ENCODE measurements at regions not wholly inside any gene's neighbourhood (a gene's known extent, or its start where the extent isn't known, plus 50 kb on each side); places are given as distances from the start of the nearest gene placed in this dataset.
A peak's percentile ranks its signal among the peaks of the same experiment; 100 is the strongest.

DNA sequence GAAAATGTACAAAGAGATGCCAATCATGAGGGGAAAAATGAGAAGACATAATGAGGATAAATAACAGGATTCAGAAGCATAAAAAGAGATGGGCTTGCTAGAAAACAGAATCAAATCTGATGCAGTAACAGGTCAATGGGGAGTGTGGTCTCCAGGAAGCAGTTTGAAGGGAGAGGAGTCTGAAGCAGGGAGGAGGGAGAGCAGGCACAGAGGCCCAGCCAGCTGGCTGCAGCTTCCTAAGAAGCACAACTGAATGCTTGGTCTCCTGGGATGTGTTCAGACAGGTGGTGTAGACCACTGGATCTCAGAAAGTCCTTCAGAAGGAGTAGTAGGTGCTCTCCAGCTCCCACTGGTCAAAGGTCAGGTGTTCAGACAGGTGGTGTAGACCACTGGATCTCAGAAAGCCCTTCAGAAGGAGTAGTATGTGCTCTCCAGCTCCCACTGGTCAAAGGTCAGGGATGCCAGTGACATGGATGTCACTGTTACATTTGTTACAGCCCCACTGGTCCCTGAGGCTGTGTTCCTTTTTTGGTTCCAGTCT, 68.3 kb upstream of the UBAC2 start:
- no peaks in the 10 kb centered on the region for H3K36me3 ChIP-seq
- H3K27me3 ChIP-seq (ENCODE audit: low read depth), result peaks cover 19% of the 10 kb centered on the region
- intact Hi-C loops (cut with DNase I), result no loop called here
- no peak overlapping the region for H3K4me3 ChIP-seq
- no peaks in the 10 kb centered on the region for H3K4me1 ChIP-seq
- TF ChIP-seq, protein P1, sequence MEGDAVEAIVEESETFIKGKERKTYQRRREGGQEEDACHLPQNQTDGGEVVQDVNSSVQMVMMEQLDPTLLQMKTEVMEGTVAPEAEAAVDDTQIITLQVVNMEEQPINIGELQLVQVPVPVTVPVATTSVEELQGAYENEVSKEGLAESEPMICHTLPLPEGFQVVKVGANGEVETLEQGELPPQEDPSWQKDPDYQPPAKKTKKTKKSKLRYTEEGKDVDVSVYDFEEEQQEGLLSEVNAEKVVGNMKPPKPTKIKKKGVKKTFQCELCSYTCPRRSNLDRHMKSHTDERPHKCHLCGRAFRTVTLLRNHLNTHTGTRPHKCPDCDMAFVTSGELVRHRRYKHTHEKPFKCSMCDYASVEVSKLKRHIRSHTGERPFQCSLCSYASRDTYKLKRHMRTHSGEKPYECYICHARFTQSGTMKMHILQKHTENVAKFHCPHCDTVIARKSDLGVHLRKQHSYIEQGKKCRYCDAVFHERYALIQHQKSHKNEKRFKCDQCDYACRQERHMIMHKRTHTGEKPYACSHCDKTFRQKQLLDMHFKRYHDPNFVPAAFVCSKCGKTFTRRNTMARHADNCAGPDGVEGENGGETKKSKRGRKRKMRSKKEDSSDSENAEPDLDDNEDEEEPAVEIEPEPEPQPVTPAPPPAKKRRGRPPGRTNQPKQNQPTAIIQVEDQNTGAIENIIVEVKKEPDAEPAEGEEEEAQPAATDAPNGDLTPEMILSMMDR (IDR thresholded peaks at IDR 0.05), result no peak
- no peaks in the 10 kb centered on the region for H3K9me3 ChIP-seq
- H3K27ac ChIP-seq, result no peak overlapping the region
- no peak for ATAC-seq
- DNase-seq, result no peak

DNA sequence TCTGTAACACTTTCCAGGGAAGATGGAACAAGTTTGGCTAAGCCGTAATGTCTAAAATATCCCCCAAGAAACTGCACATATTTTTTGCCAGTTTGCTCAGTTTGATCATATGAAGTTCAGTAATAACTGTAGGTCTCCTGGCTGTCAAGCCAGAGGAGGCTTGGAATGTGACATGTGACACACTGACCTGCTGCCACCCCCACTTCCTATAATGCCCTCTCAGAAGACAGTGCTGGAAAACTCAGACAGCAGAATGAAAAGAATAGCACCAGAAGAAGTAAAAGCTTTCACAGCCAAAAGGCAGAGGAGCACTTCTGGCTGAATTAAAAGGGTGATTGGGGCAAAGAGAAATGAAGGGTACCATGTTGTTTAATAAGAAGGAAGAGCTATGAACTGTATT, 67.4 kb upstream of the UBAC2 start:
- no peaks in the 10 kb centered on the region for H3K36me3 ChIP-seq
- intact Hi-C loops (cut with DNase I), result no loop called here
- H3K4me3 ChIP-seq, result no peak overlapping the region
- no peaks in the 10 kb centered on the region for H3K4me1 ChIP-seq
- H3K9me3 ChIP-seq, result no peaks in the 10 kb centered on the region
- no peak overlapping the region for H3K27ac ChIP-seq
- no peak for DNase-seq
- TF ChIP-seq, protein P1 (IDR thresholded peaks at IDR 0.05), result no peak
- no peak for ATAC-seq
- H3K27me3 ChIP-seq (ENCODE audit: low read depth), result peaks cover 21% of the 10 kb centered on the region

DNA sequence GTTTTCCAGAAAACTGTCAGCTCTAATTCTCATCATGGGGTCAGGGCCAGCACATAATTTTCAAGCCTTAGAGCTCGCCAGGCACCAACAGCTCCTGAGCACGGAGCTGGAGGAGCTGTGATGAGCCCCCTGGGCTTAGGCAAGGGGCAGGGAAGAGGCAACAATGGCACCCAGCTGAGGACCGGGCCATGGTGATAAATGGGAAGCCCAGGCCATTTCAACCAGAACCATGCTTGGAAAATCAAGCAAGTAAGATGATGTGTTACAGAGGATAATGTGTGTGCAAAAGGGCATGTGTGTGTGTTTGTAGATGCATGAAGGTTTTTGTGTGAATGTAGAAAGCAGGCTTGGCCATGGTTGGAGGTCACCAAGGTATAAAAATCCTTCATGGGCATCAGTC, 66.8 kb upstream of the UBAC2 start:
- no peak overlapping the region for H3K4me3 ChIP-seq
- DNase-seq (no peak), ATAC-seq (no peak)
- intact Hi-C loops (cut with DNase I), result no loop called here
- H3K27ac ChIP-seq, result no peak overlapping the region
- no peaks in the 10 kb centered on the region for H3K4me1 ChIP-seq
- H3K36me3 ChIP-seq, result no peaks in the 10 kb centered on the region
- peaks cover 21% of the 10 kb centered on the region for H3K27me3 ChIP-seq (ENCODE audit: low read depth)
- no peaks in the 10 kb centered on the region for H3K9me3 ChIP-seq
- TF ChIP-seq, protein P1 (IDR thresholded peaks at IDR 0.05), result no peak

DNA sequence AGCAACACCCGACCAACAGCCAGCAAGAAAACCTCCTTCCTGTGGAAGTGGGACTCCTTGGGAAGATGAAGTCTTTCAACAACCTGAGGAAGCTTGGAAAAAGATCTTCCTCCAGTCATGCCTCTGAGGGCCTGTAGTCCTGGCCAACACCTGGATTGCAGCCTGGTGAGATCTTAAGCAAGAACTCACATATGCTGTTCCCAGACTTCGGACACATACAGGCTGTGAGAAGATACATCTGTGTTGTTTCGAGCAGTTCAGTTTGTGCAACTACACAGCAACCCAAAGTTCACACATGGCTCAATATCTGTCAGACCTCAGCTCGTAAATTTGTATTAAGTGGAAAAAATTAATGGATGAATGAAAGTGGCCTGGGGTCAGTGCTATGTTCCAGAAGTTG, 65.1 kb upstream of the UBAC2 start:
- intact Hi-C loops (cut with DNase I), result no loop called here
- H3K27me3 ChIP-seq (ENCODE audit: low read depth), result peaks cover 21% of the 10 kb centered on the region
- no peaks in the 10 kb centered on the region for H3K9me3 ChIP-seq
- H3K4me3 ChIP-seq, result no peak overlapping the region
- DNase-seq, result no peak
- TF ChIP-seq, protein P1 (IDR thresholded peaks at IDR 0.05), result no peak
- H3K27ac ChIP-seq, result no peak overlapping the region
- no peaks in the 10 kb centered on the region for H3K4me1 ChIP-seq
- H3K36me3 ChIP-seq, result no peaks in the 10 kb centered on the region
- ATAC-seq, result no peak

DNA sequence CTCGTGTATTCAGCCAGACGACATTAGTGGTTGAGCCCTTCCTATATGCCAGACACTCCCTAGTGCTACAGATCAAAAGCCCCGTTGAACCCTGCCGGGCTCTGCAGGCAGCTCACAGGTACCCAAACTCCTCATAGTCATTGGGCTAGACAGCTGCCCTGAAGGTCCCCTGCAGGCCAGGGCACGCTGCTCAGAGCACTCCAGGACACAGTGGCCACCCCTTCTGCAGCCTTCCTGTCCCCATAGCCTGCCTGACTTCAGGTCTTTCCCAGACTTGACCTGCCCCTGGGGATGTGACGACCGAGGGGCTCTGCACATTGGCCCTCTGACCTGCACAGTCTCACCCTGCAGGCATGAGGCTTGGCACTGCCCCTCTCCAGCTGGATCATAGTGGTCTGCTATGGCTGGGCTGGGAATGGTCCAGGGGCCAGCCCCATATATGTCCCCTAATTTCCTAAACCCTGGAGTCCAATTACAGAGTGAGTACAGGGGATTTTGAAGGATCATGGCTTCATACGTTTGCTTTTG, 64.2 kb upstream of the UBAC2 start:
- DNase-seq (no peak), ATAC-seq (peak in 1 of 2 donors; percentile 39)
- intact Hi-C loops (cut with DNase I), result no loop called here
- TF ChIP-seq, protein P1 (IDR thresholded peaks at IDR 0.05), result no peak
- Histone ChIP-seq H3K27me3 (ENCODE audit: low read depth) (peaks cover 16% of the 10 kb centered on the region), H3K4me1 (no peaks in the 10 kb centered on the region), H3K4me3 (no peak overlapping the region), H3K36me3 (no peaks in the 10 kb centered on the region), H3K9me3 (no peaks in the 10 kb centered on the region), H3K27ac (no peak overlapping the region)
